Body of pancreas (tissue), 4 donors: ENCODE measurements at regions not wholly inside any gene's neighbourhood (a gene's known extent, or its start where the extent isn't known, plus 50 kb on each side); places are given as distances from the start of the nearest gene placed in this dataset.
A peak's percentile ranks its signal among the peaks of the same experiment; 100 is the strongest.

Experiments used
- ATAC-seq: fragments of 150-250 bp; one replicate; pipeline ENCODE4 v1.9.1; 2016
- DNase-seq, 4 donors: peaks; one replicate each; pipeline ENCODE4 v3.0.0-alpha.2; 2019
- H3K27ac ChIP-seq, 4 donors: fragments of 200-600 bp; sonication (generic); 1 replicate in 3 of 4; 2 replicates in 1 of 4; pipeline versions ENCODE4 v1.5.1 to v1.6.1; 2016 to 2019; ENCODE audit warnings: mild to moderate bottlenecking in 1 of 4, mixed read lengths in 1 of 4, moderate library complexity in 1 of 4
- H3K27me3 ChIP-seq, 2 donors: fragments of 200-600 bp; sonication (generic); one replicate each; pipeline ENCODE4 v1.6.0; 2016; ENCODE audit warnings: mild to moderate bottlenecking in 1 of 2
- H3K36me3 ChIP-seq, 2 donors: fragments of 200-600 bp; sonication (generic); replicated peaks in 1 of 2; 2 replicates each; pipeline ENCODE4 v1.5.1; 2016; ENCODE audit warnings: low read depth in 2 of 2; ENCODE audit not compliant: insufficient read depth in 1 of 2
- H3K4me1 ChIP-seq: fragments of 200-600 bp; sonication (generic); one replicate; pipeline ENCODE4 v1.6.0; 2016
- H3K4me3 ChIP-seq, 2 donors: fragments of 200-600 bp; sonication (generic); 1 replicate in 1 of 2; 2 replicates in 1 of 2; pipeline ENCODE4 v1.5.1; 2016 to 2019
- H3K9me3 ChIP-seq, 3 donors: fragments of 200-600 bp; sonication (generic); 1 replicate in 2 of 3; 2 replicates in 1 of 3; pipeline ENCODE4 v1.5.1; 2016
- POLR2A ChIP-seq, 3 donors: fragments of 450-650 bp; IDR thresholded peaks; one replicate each; pipeline ENCODE4 v1.6.1; 2016; ENCODE audit warnings: antibody characterized with exemption in 3 of 3, mild to moderate bottlenecking in 2 of 3
- WGBS, 2 donors: methylation state at CpG; one replicate each; pipeline ENCODE4 v1.1.5; 2017; 5-methylcytosine and 5-hydroxymethylcytosine counted together
- intact Hi-C: fragments of 100-400 bp; cut with DNase I; formaldehyde crosslinking; loops from one replicate; pipeline ENCODE4 v1.15.1; 2023
- TF ChIP-seq, protein P1 (sequence below), 7 experiments: fragments of 450-650 bp in 4 of 7; fragments of 200-600 bp in 3 of 7; sonication (generic) in 3 of 7; IDR thresholded peaks; one replicate each; pipeline ENCODE4 v1.5.1; 2016 to 2019; ENCODE audit warnings: antibody characterized with exemption in 7 of 7

DNA sequence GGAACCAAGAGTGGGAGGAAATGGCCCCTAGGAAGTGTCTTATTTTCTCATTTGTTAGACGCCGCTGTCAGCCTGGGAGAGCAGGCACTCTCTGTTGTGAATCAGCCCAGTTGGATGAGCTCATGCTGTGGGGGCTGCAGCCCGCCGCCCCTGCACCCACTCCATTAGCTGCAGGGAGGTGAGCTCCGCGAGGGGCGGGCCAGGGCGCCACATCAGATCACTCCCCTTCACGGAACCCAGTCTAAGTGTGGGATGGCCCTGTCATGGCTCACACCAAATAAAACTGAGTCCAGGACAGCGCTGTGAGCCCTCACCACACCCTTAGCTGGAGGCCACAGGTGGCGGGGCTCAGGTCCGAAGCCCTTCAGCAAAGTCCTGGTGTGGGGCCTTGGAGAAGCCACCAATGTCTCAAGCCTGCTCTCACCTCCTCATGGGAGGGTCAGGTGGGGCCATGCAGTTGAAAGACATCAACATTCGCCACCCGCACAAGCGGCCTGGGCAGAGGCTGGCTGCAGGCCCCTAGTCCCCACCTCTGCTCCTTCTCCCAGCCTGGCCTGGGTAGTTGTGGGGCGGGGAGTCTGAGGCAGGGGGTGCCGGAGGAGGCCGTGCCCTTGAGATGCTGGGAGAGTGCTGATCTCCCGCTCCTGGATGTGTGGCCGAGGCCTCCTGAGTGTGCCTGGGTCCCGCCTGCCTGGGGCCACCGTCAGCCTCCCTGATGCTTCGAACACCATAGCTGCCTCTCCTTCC, 66.2 kb upstream of the SLCO4A1 start:
- Histone ChIP-seq H3K4me1 (peaks cover 4% of the 10 kb centered on the region), H3K4me3 (no peak overlapping the region), H3K9me3 (no peaks in the 10 kb centered on the region), H3K27ac (no peak overlapping the region), H3K36me3 (no peaks in the 10 kb centered on the region), H3K27me3 (peaks cover 0 to 16% of the 10 kb centered on the region in 2 donors)
- DNase-seq = no peak
- TF ChIP-seq, protein P1, sequence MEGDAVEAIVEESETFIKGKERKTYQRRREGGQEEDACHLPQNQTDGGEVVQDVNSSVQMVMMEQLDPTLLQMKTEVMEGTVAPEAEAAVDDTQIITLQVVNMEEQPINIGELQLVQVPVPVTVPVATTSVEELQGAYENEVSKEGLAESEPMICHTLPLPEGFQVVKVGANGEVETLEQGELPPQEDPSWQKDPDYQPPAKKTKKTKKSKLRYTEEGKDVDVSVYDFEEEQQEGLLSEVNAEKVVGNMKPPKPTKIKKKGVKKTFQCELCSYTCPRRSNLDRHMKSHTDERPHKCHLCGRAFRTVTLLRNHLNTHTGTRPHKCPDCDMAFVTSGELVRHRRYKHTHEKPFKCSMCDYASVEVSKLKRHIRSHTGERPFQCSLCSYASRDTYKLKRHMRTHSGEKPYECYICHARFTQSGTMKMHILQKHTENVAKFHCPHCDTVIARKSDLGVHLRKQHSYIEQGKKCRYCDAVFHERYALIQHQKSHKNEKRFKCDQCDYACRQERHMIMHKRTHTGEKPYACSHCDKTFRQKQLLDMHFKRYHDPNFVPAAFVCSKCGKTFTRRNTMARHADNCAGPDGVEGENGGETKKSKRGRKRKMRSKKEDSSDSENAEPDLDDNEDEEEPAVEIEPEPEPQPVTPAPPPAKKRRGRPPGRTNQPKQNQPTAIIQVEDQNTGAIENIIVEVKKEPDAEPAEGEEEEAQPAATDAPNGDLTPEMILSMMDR (IDR thresholded peaks at IDR 0.05) = no peak
- TF ChIP-seq POLR2A (IDR thresholded peaks at IDR 0.05) = no peak
- ATAC-seq = no peak
- intact Hi-C loops = no loop called here
- WGBS, 2 donors = 55 to 65% methylated on average over 2 to 23 of the region's 23 CpGs

DNA sequence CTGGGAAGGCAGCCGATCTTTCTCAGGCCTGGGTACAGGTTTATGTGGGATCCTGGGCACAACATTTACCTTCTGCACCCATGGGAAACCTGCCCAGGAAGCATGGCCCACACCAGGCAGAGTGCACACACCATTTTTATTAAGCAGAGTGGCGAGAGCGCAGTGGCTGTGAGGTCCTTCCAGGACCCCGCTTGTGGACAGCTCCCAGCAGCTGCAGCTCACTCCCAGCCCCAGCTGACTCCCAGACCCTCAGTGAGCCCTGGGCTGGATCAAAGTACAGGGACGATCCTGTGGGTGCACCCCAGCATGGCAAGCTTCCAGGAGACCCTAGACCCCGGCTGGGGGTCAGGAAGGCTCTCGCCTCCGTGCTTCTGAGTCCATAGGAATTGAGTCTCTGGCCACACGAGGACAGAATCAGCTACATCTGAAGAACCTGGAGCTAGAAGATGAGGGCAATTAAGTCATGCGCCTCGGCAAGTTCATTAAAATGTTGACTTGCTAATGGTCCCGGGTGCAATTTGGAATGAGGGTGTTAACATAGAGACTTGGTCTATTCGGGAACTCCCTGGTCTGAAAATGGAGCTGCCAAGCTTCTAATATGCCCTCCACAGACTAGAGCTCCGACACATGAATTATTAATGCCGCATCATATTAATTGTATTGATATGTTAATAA, 65.4 kb upstream of the SLCO4A1 start:
- no peak for TF ChIP-seq POLR2A (IDR thresholded peaks at IDR 0.05)
- TF ChIP-seq, protein P1 (IDR thresholded peaks at IDR 0.05) = no peak
- no peak overlapping the region for H3K27ac ChIP-seq
- H3K4me1 ChIP-seq = peaks cover 4% of the 10 kb centered on the region
- WGBS, 2 donors = 32 to 35% methylated on average over 13 to 14 of the region's 15 CpGs
- no peak overlapping the region for H3K4me3 ChIP-seq
- no peak for DNase-seq
- H3K27me3 ChIP-seq = peaks cover 0 to 16% of the 10 kb centered on the region in 2 donors
- no peaks in the 10 kb centered on the region for H3K36me3 ChIP-seq
- intact Hi-C loops = no loop called here
- no peak for ATAC-seq
- H3K9me3 ChIP-seq = no peaks in the 10 kb centered on the region

DNA sequence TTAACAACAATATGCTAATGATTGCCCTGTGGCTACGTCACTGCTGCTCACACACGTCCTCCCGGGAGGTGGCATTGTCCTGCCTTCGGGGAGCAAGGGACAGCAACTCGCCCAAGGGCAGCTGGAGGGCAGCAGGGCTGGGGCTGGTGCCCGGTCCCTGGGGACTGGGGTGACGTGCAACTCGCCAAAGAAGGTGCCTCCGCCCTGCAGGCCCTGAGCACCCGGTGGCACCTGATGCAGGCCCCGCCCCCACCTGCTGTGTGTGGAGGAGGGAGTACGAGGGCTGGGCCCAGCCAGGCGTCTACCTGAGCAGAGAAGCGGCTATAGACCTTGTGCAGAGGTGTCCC, 64.8 kb upstream of the SLCO4A1 start:
- Histone ChIP-seq H3K4me1 (peaks cover 4% of the 10 kb centered on the region), H3K9me3 (no peaks in the 10 kb centered on the region), H3K36me3 (no peaks in the 10 kb centered on the region), H3K4me3 (no peak overlapping the region), H3K27ac (no peak overlapping the region), H3K27me3 (peaks cover 0 to 16% of the 10 kb centered on the region in 2 donors)
- no peak for TF ChIP-seq POLR2A (IDR thresholded peaks at IDR 0.05)
- TF ChIP-seq, protein P1 (IDR thresholded peaks at IDR 0.05) = peak in 1 of 7 experiments; percentile 4
- peak; percentile 31 to 51 (median 40) for DNase-seq
- ATAC-seq = peak; percentile 67
- 3 to 16% methylated on average over 7 to 14 of the region's 14 CpGs for WGBS, 2 donors
- intact Hi-C loops = no loop called here

DNA sequence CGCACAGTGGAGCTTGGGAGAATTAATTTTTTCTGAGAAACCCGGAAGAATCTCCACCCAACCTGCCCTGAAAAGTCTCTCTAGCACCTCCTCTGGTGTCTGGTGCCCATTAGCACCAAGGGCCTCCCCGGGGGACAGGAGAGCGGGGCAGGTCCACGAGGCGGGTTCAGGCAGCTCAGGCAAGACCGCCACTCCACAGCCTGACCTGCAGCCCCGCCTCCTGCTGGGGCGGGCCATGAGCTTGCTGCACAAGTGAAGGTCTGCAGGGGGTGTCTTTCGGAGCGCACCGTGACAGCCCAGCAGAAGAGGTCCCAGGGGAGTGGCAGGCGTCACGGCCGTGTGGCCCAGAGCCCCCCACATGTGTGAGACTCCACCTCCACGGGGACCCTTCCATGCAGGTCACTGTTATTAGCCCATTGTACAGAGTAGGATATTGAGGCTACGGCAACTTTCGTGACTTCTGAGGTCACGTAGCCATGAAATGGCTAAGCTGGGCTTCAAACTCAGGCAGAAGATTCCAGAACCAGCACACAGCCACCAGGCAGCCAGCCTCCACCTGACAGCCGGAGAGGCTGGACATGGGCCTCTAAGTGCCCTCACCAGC, 63.9 kb upstream of the SLCO4A1 start:
- no peaks in the 10 kb centered on the region for H3K36me3 ChIP-seq
- H3K27me3 ChIP-seq = peaks cover 0 to 16% of the 10 kb centered on the region in 2 donors

More for the DNA sequence above, 63.9 kb upstream of the SLCO4A1 start:
- H3K27ac ChIP-seq = no peak overlapping the region
- no peak for ATAC-seq
- H3K9me3 ChIP-seq = no peaks in the 10 kb centered on the region
- WGBS, 2 donors = 43 to 72% methylated on average over 3 to 20 of the region's 20 CpGs
- peaks cover 4% of the 10 kb centered on the region for H3K4me1 ChIP-seq
- TF ChIP-seq, protein P1 (IDR thresholded peaks at IDR 0.05) = no peak
- H3K4me3 ChIP-seq = no peak overlapping the region
- intact Hi-C loops = no loop called here
- DNase-seq = no peak
